Mesodermal cell (in vitro differentiated cells): ENCODE measurements at regions not wholly inside any gene's neighbourhood (a gene's known extent, or its start where the extent isn't known, plus 50 kb on each side); places are given as distances from the start of the nearest gene placed in this dataset.
"Not testable (repeated sequence)": the region's sequence is repeated elsewhere in the genome, so short reads cannot be mapped to it uniquely, and the experiment has no call there.

ENCODE experiments used
- H3K27ac ChIP-seq: 2 replicates; pipeline ENCODE4 v1.7.0; 2013; ENCODE audit warnings: mild to moderate bottlenecking, low read depth, low read length, moderate library complexity; ENCODE audit not compliant: severe bottlenecking
- H3K36me3 ChIP-seq: 2 replicates; pipeline ENCODE4 v1.7.1; 2013; ENCODE audit warnings: mild to moderate bottlenecking, low read length, moderate library complexity; ENCODE audit not compliant: control insufficient read depth, insufficient read depth
- H3K4me1 ChIP-seq: one replicate; pipeline ENCODE4 v1.7.1; 2013; ENCODE audit warnings: mild to moderate bottlenecking, low read length; ENCODE audit not compliant: insufficient read depth, control insufficient read depth, poor library complexity, severe bottlenecking
- H3K4me3 ChIP-seq: 2 replicates; pipeline ENCODE4 v1.7.0; 2013; ENCODE audit warnings: low read length, control low read depth, mild to moderate bottlenecking; ENCODE audit not compliant: insufficient read depth, poor library complexity, severe bottlenecking; ENCODE audit errors: extremely low read depth
- H3K9me3 ChIP-seq: 2 replicates; pipeline ENCODE4 v1.7.1; 2013; ENCODE audit warnings: mild to moderate bottlenecking, low read length, moderate library complexity; ENCODE audit not compliant: control insufficient read depth
- WGBS, 2 experiments: methylation state at CpG; one replicate each; pipeline ENCODE4 v1.1.5; 2013; ENCODE audit warnings: missing lambda C conversion rate in 2 of 2; ENCODE audit not compliant: insufficient coverage in 2 of 2; 5-methylcytosine and 5-hydroxymethylcytosine counted together

- Histone ChIP-seq H3K36me3 (no peaks in the 10 kb centered on the region), H3K4me1 (no peaks in the 10 kb centered on the region), H3K9me3 (no peaks in the 10 kb centered on the region), H3K27ac (no peak overlapping the region), H3K4me3 (no peak overlapping the region)
- no CpG with 5 or more reads among the region's 1 CpG for WGBS, 2 experiments
Measured at GRCh38 chr2:208798698-208799097, 392.1 kb downstream of the PTH2R start.

DNA sequence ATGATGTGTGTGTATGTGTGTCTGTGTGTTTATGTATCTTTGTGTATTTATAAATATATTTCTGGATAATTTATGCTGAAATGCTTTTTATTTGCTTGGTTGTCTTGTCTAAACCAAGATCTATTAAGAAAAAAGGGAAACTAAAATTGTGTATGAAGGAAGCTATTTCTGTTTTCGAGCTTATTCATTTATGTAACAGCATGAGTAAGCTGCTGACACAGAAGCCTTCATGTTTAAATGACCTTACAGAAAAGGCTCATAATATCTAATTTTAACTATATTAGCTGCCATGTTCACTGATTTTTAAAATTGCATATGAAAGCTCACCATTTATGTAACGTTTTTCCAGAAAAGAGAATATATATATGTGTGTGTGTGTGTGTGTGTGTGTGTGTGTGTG lies 392.8 kb downstream of the PTH2R start:
- H3K4me1 ChIP-seq = no peaks in the 10 kb centered on the region
- H3K36me3 ChIP-seq = no peaks in the 10 kb centered on the region
- H3K27ac ChIP-seq = no peak overlapping the region
- no CpG with 5 or more reads among the region's 2 CpGs for WGBS, 2 experiments
- H3K9me3 ChIP-seq = no peaks in the 10 kb centered on the region
- no peak overlapping the region for H3K4me3 ChIP-seq

GRCh38 chr2:208800887-208801286 lies 394.3 kb downstream of the PTH2R start:
- not testable (repeated sequence) for H3K36me3 ChIP-seq, H3K9me3 ChIP-seq, H3K4me1 ChIP-seq, H3K27ac ChIP-seq, H3K4me3 ChIP-seq
- 92 to 93% methylated on average over 11 to 12 of the region's 12 CpGs for whole genome bisulfite sequencing, 2 experiments

DNA sequence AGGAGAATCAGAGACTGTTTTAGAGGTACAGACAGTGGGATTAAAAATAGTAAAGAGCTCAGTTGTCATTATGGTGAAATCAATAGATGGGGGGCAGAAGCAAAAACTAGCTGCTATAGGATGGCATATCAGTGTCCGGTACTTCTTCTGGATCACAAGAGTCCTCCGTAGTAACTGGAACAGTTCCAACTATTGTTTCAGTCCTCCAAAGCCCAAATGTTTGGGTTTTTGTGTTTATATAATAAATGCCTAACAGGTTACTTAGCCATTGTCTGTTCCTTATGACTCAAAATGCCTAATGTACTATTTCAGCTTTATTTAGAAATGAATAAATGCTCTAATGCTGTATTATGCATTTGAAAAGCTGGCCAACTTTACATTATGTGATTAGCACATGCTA lies 401.2 kb downstream of the PTH2R start:
- no peak overlapping the region for H3K27ac ChIP-seq
- no peaks in the 10 kb centered on the region for H3K9me3 ChIP-seq
- 80% methylated on average over 1 of the region's 2 CpGs; no CpG with 5 or more reads in 1 of the 2 experiments for WGBS, 2 experiments

GRCh38 chr2:208811885-208812284 lies 405.3 kb downstream of the PTH2R start:
- 50% methylated on average over 2 of the region's 10 CpGs; no CpG with 5 or more reads in 1 of the 2 experiments for WGBS, 2 experiments
- H3K36me3 ChIP-seq, H3K9me3 ChIP-seq, H3K27ac ChIP-seq, H3K4me3 ChIP-seq, H3K4me1 ChIP-seq: not testable (repeated sequence)

More for the DNA sequence above, 401.2 kb downstream of the PTH2R start:
- Histone ChIP-seq H3K4me3 (no peak overlapping the region), H3K4me1 (no peaks in the 10 kb centered on the region), H3K36me3 (no peaks in the 10 kb centered on the region)

GRCh38 chr2:208819190-208819589 lies 412.6 kb downstream of the PTH2R start:
- Histone ChIP-seq H3K27ac (no peak overlapping the region), H3K4me1 (no peaks in the 10 kb centered on the region), H3K9me3 (no peaks in the 10 kb centered on the region), H3K4me3 (no peak overlapping the region), H3K36me3 (no peaks in the 10 kb centered on the region)
- WGBS, 2 experiments = 71% methylated on average over 1 of the region's 2 CpGs; no CpG with 5 or more reads in 1 of the 2 experiments

GRCh38 chr2:208820014-208820688 lies 413.6 kb downstream of the PTH2R start:
- no peaks in the 10 kb centered on the region for H3K4me1 ChIP-seq
- no peaks in the 10 kb centered on the region for H3K36me3 ChIP-seq
- WGBS, 2 experiments = 67 to 100% methylated on average over 1 of the region's 1 CpG
- no peaks in the 10 kb centered on the region for H3K9me3 ChIP-seq
- H3K4me3 ChIP-seq = no peak overlapping the region
- H3K27ac ChIP-seq = no peak overlapping the region

GRCh38 chr2:208827109-208827508 lies 420.5 kb downstream of the PTH2R start:
- H3K27ac ChIP-seq = no peak overlapping the region
- no peaks in the 10 kb centered on the region for H3K4me1 ChIP-seq
- H3K36me3 ChIP-seq = no peaks in the 10 kb centered on the region
- 88 to 100% methylated on average over 2 of the region's 3 CpGs for WGBS, 2 experiments
- H3K9me3 ChIP-seq = no peaks in the 10 kb centered on the region
- H3K4me3 ChIP-seq = no peak overlapping the region

DNA sequence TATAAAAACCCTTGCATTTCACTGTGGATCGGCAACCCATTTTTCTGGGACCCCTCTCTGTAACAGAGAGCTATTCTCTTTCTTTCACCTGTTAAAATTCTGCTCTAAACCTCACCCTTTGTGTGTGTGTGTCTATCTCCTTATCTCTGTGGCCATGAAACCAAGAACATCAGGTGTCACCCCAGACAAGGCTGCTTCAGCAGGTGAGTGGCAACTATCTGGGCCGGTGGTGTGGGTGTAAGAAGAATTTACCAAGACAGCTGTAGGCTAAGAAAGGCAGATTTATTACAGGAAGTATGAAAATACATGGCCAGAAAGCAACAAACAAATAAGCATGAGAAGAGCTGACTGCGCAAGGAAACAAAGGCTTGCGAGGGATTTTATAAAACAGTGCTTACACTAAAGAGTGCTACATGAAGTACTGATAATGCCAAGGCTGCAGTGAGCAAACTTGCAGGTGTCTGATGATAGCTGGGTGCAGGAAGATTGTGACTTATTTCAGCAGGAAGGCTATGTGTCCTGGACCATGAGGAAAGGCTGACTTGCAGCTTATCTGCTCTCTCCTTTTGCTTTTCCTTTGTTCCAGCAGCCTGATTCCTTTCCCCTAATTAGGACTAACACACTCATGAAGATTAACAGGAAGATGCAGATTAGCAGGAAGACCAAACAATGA lies 421.1 kb downstream of the PTH2R start:
- H3K9me3 ChIP-seq = no peaks in the 10 kb centered on the region
- 75 to 89% methylated on average over 3 to 4 of the region's 4 CpGs for WGBS, 2 experiments

DNA sequence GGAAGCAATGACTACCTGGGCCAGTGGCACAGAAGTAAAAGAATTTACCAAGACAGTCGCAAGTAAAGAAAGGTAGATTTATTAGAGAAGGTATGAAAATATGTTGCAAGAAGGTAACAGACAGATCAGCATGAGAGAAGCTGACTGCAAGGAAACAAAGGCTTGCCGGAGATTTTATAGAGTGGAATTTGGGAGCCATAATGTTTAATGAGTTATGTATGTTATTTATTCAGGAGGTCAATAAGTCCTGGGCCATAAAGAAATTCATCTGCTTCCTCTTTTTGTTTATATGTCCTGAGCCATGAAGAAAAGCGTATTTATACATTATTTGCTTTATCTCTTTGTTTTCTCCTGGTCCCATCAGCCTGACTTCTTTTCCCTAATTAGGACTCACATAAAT lies 423.6 kb downstream of the PTH2R start:
- Histone ChIP-seq H3K4me1 (no peaks in the 10 kb centered on the region), H3K4me3 (no peak overlapping the region), H3K27ac (no peak overlapping the region), H3K36me3 (no peaks in the 10 kb centered on the region), H3K9me3 (no peaks in the 10 kb centered on the region)
- WGBS, 2 experiments = 83 to 90% methylated on average over 2 of the region's 3 CpGs

More for the DNA sequence above, 421.1 kb downstream of the PTH2R start:
- H3K27ac ChIP-seq = no peak overlapping the region
- no peaks in the 10 kb centered on the region for H3K36me3 ChIP-seq
- no peaks in the 10 kb centered on the region for H3K4me1 ChIP-seq
- H3K4me3 ChIP-seq = no peak overlapping the region

DNA sequence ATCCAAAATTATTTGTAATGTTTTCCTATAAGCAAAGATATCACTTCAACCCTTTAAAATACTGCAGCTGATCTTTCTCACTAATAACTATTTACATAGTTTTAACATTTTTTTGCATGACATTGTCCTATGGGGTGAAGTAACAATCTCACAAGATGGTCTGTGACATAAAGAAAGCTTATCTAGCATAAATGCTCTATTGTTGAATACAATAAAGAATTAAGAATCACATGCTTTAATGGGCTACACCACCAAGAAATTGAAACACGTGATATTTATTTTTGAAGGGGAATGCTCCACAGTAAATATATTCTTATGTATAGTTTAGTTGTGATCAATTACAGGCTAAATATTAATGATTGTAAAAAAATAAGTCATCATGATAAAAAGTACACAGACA lies 441.1 kb downstream of the PTH2R start:
- H3K27ac ChIP-seq = no peak overlapping the region
- H3K4me3 ChIP-seq = no peak overlapping the region
- no peaks in the 10 kb centered on the region for H3K9me3 ChIP-seq
- WGBS, 2 experiments = no CpG with 5 or more reads among the region's 1 CpG
- no peaks in the 10 kb centered on the region for H3K4me1 ChIP-seq
- H3K36me3 ChIP-seq = no peaks in the 10 kb centered on the region
